Small intestine (tissue), 7 donors: ENCODE measurements at regions not wholly inside any gene's neighbourhood (a gene's known extent, or its start where the extent isn't known, plus 50 kb on each side); places are given as distances from the start of the nearest gene placed in this dataset.
"Not testable (repeated sequence)": the region's sequence is repeated elsewhere in the genome, so short reads cannot be mapped to it uniquely, and the experiment has no call there.

Experiments used
- DNase-seq, 2 donors: peaks; one replicate each; pipeline versions ENCODE4 v3.0.0 to v3.0.0-alpha.2; 2013
- FAIRE-seq: peaks from 2 replicates; lab custom pipeline; 2012; peaks lifted over from hg19 to GRCh38; lab: Jason Lieb, UNC
- H3K27ac ChIP-seq, 3 donors: one replicate each; pipeline ENCODE4 v1.5.1; 2013; ENCODE audit warnings: low read length in 2 of 3, mild to moderate bottlenecking in 2 of 3, control low read depth in 1 of 3, inconsistent platforms in 1 of 3, low read depth in 1 of 3, moderate library complexity in 1 of 3
- H3K27me3 ChIP-seq, 3 donors: one replicate each; pipeline ENCODE4 v1.6.1; 2013; ENCODE audit warnings: low read length in 3 of 3, inconsistent platforms in 1 of 3; ENCODE audit not compliant: control insufficient read depth in 3 of 3, insufficient read depth in 3 of 3
- H3K36me3 ChIP-seq, 3 donors: one replicate each; pipeline ENCODE4 v1.6.1; 2013; ENCODE audit warnings: low read length in 3 of 3, inconsistent platforms in 1 of 3, low read depth in 1 of 3, mild to moderate bottlenecking in 1 of 3, moderate library complexity in 1 of 3; ENCODE audit not compliant: control insufficient read depth in 3 of 3, insufficient read depth in 2 of 3
- H3K4me1 ChIP-seq, 3 donors: one replicate each; pipeline ENCODE4 v1.6.1; 2013; ENCODE audit warnings: low read length in 2 of 3, inconsistent platforms in 1 of 3, low read depth in 1 of 3, mild to moderate bottlenecking in 1 of 3, moderate library complexity in 1 of 3; ENCODE audit not compliant: control insufficient read depth in 3 of 3, insufficient read depth in 2 of 3
- H3K4me3 ChIP-seq, 3 donors: one replicate each; pipeline ENCODE4 v1.5.1; 2013; ENCODE audit warnings: low read length in 3 of 3, control low read depth in 1 of 3, inconsistent platforms in 1 of 3, low read depth in 1 of 3, mild to moderate bottlenecking in 1 of 3, moderate library complexity in 1 of 3
- H3K9me3 ChIP-seq, 2 donors: one replicate each; pipeline ENCODE4 v1.6.1; 2013; ENCODE audit warnings: low read depth in 1 of 2, low read length in 1 of 2; ENCODE audit not compliant: control insufficient read depth in 2 of 2, insufficient read depth in 1 of 2
- WGBS, 3 donors: extraction: QIAGEN DNeasy Blood & Tissue Kit; methylation state at CpG; one replicate each; pipeline ENCODE4 v1.1.7; 2013; 5-methylcytosine and 5-hydroxymethylcytosine counted together
- donor health status: healthy with polysubstance abuse.
- donor health status: control.
- donor health status: control.
- donor health status: Bipolar disorder and iron deficiency.
- donor health status: healthy.

DNA sequence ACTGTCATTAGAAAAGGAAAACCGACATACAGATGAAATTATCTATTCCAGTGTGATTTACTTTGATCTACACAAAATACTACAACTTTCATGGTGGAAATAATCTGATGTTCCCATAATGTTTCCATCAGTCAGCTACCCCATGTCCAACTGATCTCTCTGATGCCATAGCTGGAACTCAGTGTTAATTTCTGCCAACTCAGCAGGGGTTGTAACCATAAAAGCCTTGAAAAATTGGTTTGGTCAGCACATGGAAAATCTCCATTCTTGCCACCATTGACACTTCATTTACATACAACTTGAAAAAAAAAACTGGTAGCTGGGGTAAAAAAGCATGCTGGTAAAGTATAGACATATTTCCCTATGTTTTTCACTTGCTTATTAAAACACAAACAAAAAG lies 1463.7 kb downstream of the OTOL1 start:
- H3K4me3 ChIP-seq = no peak overlapping the region
- H3K27ac ChIP-seq = no peak overlapping the region
- FAIRE-seq (no peak), DNase-seq (no peak)
- no peaks in the 10 kb centered on the region for H3K36me3 ChIP-seq
- H3K9me3 ChIP-seq = no peaks in the 10 kb centered on the region
- WGBS, 3 donors = 47 to 77% (median 48%) methylated on average over 1 of the region's 1 CpG
- no peaks in the 10 kb centered on the region for H3K4me1 ChIP-seq
- H3K27me3 ChIP-seq = no peaks in the 10 kb centered on the region

DNA sequence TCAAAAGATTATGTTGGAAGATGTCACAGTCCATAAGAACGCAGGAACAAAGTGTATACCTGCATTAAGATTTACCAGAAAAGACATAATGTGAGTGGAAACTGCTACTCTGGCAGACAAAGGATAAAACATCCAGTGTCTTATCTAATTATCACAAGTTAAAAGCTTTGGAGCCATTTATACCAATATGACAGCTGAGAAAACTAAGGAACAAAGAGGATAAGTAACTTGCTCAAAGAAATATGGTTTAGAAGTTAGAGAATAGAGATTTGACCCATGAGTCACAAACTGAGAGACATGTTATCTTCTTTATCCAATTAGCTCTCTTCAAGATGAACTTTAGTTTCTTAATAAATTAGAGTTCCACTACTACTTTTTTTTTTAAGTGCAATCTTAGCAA lies 1473.7 kb downstream of the OTOL1 start:
- no peak for FAIRE-seq
- H3K4me1 ChIP-seq = no peaks in the 10 kb centered on the region
- no peak for DNase-seq
- no peak overlapping the region for H3K27ac ChIP-seq
- WGBS, 3 donors = 76 to 97% (median 90%) methylated on average over 1 of the region's 1 CpG
- no peak overlapping the region for H3K4me3 ChIP-seq
- no peaks in the 10 kb centered on the region for H3K9me3 ChIP-seq
- no peaks in the 10 kb centered on the region for H3K36me3 ChIP-seq
- H3K27me3 ChIP-seq = no peaks in the 10 kb centered on the region

DNA sequence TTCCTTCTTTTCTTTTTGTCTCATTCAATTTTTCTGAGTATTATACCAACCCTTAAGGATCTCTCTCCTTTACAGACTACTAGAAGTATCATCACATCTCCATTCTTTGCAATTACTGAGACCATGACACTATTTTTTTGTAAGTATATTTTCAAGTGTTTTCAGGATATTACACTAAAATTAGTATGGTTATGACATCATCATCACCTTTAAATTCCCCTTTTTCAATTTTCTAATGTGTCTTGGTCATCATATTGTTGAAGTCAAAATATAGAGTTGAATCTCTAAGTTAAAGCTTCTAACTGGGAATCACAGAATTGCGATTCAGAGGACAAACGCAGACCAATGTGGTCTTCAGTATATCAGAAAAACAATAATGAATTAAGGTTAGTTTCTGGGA lies 1475.1 kb downstream of the OTOL1 start:
- H3K4me3 ChIP-seq = no peak overlapping the region
- H3K27ac ChIP-seq = no peak overlapping the region
- no peaks in the 10 kb centered on the region for H3K9me3 ChIP-seq
- DNase-seq (no peak), FAIRE-seq (no peak)
- no peaks in the 10 kb centered on the region for H3K27me3 ChIP-seq
- no peaks in the 10 kb centered on the region for H3K36me3 ChIP-seq
- WGBS, 3 donors = 82 to 91% (median 90%) methylated on average over 2 of the region's 2 CpGs
- no peaks in the 10 kb centered on the region for H3K4me1 ChIP-seq

DNA sequence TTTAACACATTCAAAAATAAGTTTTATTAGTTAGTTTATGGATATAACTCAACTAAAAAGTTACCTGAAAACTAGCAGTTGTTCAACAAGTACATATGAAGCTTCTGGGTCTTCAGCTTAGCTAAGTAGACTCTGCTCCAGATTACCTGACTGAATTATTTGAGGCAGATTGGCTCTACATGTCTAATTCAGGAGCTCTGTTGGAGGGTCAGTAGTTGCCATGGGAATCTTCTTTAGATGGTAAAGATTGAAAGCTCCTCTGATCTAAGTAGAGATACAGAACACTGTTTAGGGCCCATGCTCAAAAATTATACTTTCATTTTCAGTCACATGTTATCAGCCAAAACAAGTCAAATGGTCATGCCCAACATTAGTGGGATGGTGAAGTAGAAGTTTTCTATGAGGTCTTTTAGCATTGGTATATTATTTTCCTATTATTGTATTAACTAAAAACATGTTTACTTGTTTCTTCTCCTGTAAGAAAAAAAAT lies 1476.9 kb downstream of the OTOL1 start:
- DNase-seq (no peak), FAIRE-seq (no peak)
- Histone ChIP-seq H3K4me3 (no peak overlapping the region), H3K4me1 (no peaks in the 10 kb centered on the region), H3K27ac (no peak overlapping the region), H3K27me3 (no peaks in the 10 kb centered on the region), H3K9me3 (no peaks in the 10 kb centered on the region), H3K36me3 (no peaks in the 10 kb centered on the region)

DNA sequence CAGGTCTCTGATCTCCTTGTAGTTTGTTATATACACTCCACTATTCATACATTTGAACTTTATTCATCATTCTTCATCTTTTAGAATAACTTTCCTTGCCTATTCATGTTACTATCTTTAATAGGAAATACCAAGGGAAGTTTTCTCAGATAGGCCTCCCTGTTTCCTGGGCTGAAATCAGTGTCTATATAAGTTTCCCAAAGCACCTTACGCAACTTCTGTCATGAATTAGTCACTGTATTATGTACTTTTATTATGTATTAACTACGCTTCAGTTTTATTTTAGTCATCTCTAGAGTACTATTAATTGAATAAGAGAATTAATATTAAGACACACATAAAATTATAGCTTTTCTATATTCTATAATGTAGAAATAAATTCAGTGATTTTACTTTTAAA lies 1481.5 kb downstream of the OTOL1 start:
- Histone ChIP-seq H3K27ac (no peak overlapping the region), H3K4me1 (no peaks in the 10 kb centered on the region), H3K27me3 (no peaks in the 10 kb centered on the region), H3K9me3 (no peaks in the 10 kb centered on the region), H3K36me3 (no peaks in the 10 kb centered on the region), H3K4me3 (no peak overlapping the region)
- no peak for FAIRE-seq
- DNase-seq = no peak
- 80 to 89% (median 88%) methylated on average over 2 of the region's 2 CpGs for WGBS, 3 donors

DNA sequence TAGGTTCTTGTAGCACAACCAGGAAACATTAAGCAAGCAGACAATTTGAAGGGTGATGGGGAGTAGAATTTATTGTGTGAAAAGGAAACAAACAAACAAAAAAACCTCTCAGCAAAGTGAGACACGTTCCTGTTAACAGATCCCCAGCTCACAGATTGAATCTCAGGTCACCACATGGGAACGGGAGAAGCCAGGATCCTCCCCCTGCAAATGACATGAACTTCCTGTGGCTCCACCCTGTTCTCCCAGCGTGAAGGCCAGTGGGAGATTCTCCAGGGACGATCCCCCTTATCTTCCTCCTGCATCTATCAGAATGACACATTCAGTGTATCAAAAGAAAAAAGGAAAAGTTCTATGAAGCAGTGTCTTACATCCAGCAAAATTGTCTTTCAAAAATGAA lies 1488.1 kb downstream of the OTOL1 start:
- no peak for FAIRE-seq
- Histone ChIP-seq H3K4me3 (no peak overlapping the region), H3K27me3 (no peaks in the 10 kb centered on the region), H3K27ac (no peak overlapping the region), H3K36me3 (no peaks in the 10 kb centered on the region), H3K9me3 (no peaks in the 10 kb centered on the region), H3K4me1 (no peaks in the 10 kb centered on the region)
- no peak for DNase-seq
- 19 to 27% (median 26%) methylated on average over 4 of the region's 4 CpGs for WGBS, 3 donors

DNA sequence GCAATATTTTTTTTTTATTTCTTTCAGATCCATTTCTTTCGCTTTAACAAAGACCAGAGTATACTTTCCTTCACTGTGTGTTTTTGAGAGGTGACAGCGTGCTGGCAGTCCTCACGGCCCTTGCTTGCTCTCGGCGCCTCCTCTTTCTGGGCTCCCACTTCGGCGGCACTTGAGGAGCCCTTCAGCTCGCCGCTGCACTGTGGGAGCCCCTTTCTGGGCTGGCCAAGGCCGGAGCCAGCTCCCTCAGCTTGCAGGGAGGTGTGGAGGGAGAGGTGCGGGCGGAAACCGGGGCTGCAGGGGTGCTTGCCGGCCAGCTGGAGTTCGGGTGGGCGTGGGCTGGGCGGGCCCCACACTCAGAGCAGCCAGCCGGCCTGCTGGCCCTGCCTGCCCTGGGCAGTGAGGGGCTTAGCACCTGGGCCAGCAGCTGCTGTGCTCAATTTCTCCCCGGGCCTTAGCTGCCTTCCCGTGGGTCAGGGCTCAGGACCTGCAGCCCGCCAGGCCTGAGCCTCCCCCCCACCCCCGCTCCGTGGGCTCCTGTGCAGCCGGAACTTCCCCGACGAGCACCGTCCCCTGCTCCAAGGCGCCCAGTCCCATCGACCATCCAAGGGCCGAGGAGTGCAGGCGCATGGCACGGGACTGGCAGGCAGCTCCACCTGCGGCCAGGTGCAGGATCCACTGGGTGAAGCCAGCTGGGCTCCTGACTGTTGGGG lies 1490.6 kb downstream of the OTOL1 start:
- DNase-seq, H3K36me3 ChIP-seq, FAIRE-seq, H3K9me3 ChIP-seq, H3K27ac ChIP-seq, H3K27me3 ChIP-seq, H3K4me1 ChIP-seq, H3K4me3 ChIP-seq: not testable (repeated sequence)
- 85 to 89% (median 86%) methylated on average over 27 to 33 of the region's 33 CpGs for WGBS, 3 donors

DNA sequence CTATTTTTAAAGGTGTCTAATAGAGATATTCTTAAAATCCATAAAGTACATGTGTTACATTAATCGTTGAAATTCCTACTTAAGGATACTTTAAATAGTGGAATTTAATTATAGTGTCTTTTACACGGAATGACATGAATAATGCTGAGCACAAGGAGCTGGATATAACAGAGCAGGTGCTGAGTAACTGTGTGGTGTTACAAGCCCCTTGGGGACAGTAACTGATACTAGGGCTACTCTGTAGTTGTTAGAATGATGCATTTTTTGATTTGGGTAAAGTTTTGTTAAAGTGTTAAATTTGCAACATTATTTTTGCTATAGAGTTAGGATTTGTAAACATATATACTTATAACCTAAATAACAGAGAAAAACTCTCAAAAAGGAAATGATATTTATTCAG lies 1496.1 kb downstream of the OTOL1 start:
- DNase-seq (no peak), FAIRE-seq (no peak)
- Histone ChIP-seq H3K27ac (no peak overlapping the region), H3K27me3 (no peaks in the 10 kb centered on the region), H3K4me1 (no peaks in the 10 kb centered on the region), H3K36me3 (no peaks in the 10 kb centered on the region), H3K9me3 (no peaks in the 10 kb centered on the region), H3K4me3 (no peak overlapping the region)
- 61 to 90% (median 82%) methylated on average over 2 of the region's 2 CpGs for WGBS, 3 donors

DNA sequence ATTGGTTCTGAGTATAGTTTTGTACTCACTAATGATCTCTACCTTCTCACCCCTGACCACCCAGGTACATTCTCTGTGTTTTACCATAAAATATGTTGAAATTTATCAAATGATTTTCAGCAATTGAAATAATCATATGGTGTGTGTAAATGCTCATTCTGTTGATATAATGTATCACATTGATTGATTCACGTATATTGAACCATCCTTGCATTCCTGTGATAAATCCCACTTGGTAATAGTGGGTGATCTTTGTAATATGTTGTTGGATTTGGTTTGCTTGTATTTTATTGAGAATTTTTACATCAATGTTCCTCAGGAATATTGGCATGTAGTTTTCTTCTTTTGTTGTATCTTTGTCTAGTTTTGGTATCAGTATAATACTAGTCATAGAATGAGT lies 1497.6 kb downstream of the OTOL1 start:
- no peaks in the 10 kb centered on the region for H3K36me3 ChIP-seq
- H3K27ac ChIP-seq = no peak overlapping the region
- FAIRE-seq = no peak
- no peak overlapping the region for H3K4me3 ChIP-seq
- H3K27me3 ChIP-seq = no peaks in the 10 kb centered on the region
- DNase-seq = no peak
- H3K9me3 ChIP-seq = no peaks in the 10 kb centered on the region
- WGBS, 3 donors = 0 to 54% (median 12%) methylated on average over 1 of the region's 1 CpG
- H3K4me1 ChIP-seq = no peaks in the 10 kb centered on the region
